Subcutaneous abdominal adipose tissue (tissue), 5 donors: ENCODE measurements at regions not wholly inside any gene's neighbourhood (a gene's known extent, or its start where the extent isn't known, plus 50 kb on each side); places are given as distances from the start of the nearest gene placed in this dataset.

Experiments used
- H3K27ac ChIP-seq: one replicate; pipeline ENCODE4 v1.7.0; 2013; ENCODE audit warnings: low read depth, mild to moderate bottlenecking, inconsistent platforms, low read length, moderate library complexity
- H3K27me3 ChIP-seq, 5 donors: one replicate each; pipeline ENCODE4 v1.7.0; 2013; ENCODE audit warnings: low read length in 5 of 5, inconsistent platforms in 1 of 5; ENCODE audit not compliant: control insufficient read depth in 5 of 5, insufficient read depth in 4 of 5
- H3K36me3 ChIP-seq, 5 donors: one replicate each; pipeline ENCODE4 v1.7.0; 2013; ENCODE audit warnings: low read length in 5 of 5; ENCODE audit not compliant: control insufficient read depth in 5 of 5, insufficient read depth in 5 of 5
- H3K4me1 ChIP-seq, 5 donors: one replicate each; pipeline ENCODE4 v1.7.0; 2013; ENCODE audit warnings: low read length in 5 of 5, mild to moderate bottlenecking in 3 of 5, moderate library complexity in 1 of 5; ENCODE audit not compliant: control insufficient read depth in 5 of 5, insufficient read depth in 5 of 5
- H3K4me3 ChIP-seq, 5 donors: one replicate each; pipeline ENCODE4 v1.7.0; 2013; ENCODE audit warnings: low read length in 5 of 5, low read depth in 1 of 5
- H3K9ac ChIP-seq, 5 donors: one replicate each; pipeline ENCODE4 v1.7.0; 2013; ENCODE audit warnings: low read length in 5 of 5, mild to moderate bottlenecking in 4 of 5, moderate library complexity in 3 of 5
- H3K9me3 ChIP-seq, 5 donors: one replicate each; pipeline ENCODE4 v1.7.0; 2013; ENCODE audit warnings: low read length in 5 of 5; ENCODE audit not compliant: control insufficient read depth in 5 of 5
- donor health status: healthy.
- donor health status: healthy.
- donor health status: healthy.
- donor health status: healthy.
- donor health status: healthy.

- no peak overlapping the region for H3K27ac ChIP-seq
- no peaks in the 10 kb centered on the region for H3K27me3 ChIP-seq
- no peaks in the 10 kb centered on the region for H3K36me3 ChIP-seq
- no peaks in the 10 kb centered on the region for H3K4me1 ChIP-seq
- H3K9ac ChIP-seq = no peak overlapping the region
- H3K4me3 ChIP-seq = no peak overlapping the region
- peaks cover 0 to 6% (median 4%) of the 10 kb centered on the region in 5 donors for H3K9me3 ChIP-seq
Measured at GRCh38 chr1:191222206-191222605, 744.5 kb upstream of the BRINP3 start.

- Histone ChIP-seq H3K9me3 (peaks cover 0 to 5% (median 0%) of the 10 kb centered on the region in 5 donors), H3K36me3 (no peaks in the 10 kb centered on the region), H3K4me3 (no peak overlapping the region), H3K27ac (no peak overlapping the region), H3K27me3 (no peaks in the 10 kb centered on the region), H3K9ac (no peak overlapping the region), H3K4me1 (no peaks in the 10 kb centered on the region)
Measured at GRCh38 chr1:191240925-191241324, 763.3 kb upstream of the BRINP3 start.

- Histone ChIP-seq H3K9ac (no peak overlapping the region), H3K36me3 (no peaks in the 10 kb centered on the region), H3K27ac (no peak overlapping the region), H3K27me3 (no peaks in the 10 kb centered on the region), H3K4me3 (no peak overlapping the region), H3K9me3 (peaks cover 0 to 2% (median 0%) of the 10 kb centered on the region in 5 donors), H3K4me1 (no peaks in the 10 kb centered on the region)
Measured at GRCh38 chr1:191255354-191256054, 777.8 kb upstream of the BRINP3 start.

GRCh38 chr1:191256917-191257316, 779.3 kb upstream of the BRINP3 start:
- no peaks in the 10 kb centered on the region for H3K36me3 ChIP-seq
- no peaks in the 10 kb centered on the region for H3K4me1 ChIP-seq
- peaks cover 0 to 2% (median 0%) of the 10 kb centered on the region in 5 donors for H3K9me3 ChIP-seq
- H3K4me3 ChIP-seq = no peak overlapping the region
- H3K27me3 ChIP-seq = no peaks in the 10 kb centered on the region
- H3K27ac ChIP-seq = no peak overlapping the region
- H3K9ac ChIP-seq = no peak overlapping the region

- H3K27me3 ChIP-seq = no peaks in the 10 kb centered on the region
- H3K4me1 ChIP-seq = no peaks in the 10 kb centered on the region
- H3K27ac ChIP-seq = no peak overlapping the region
- no peak overlapping the region for H3K4me3 ChIP-seq
- H3K9ac ChIP-seq = no peak overlapping the region
- H3K9me3 ChIP-seq = peaks cover 0 to 2% (median 0%) of the 10 kb centered on the region in 5 donors
- no peaks in the 10 kb centered on the region for H3K36me3 ChIP-seq
Measured at GRCh38 chr1:191260056-191260455, 782.4 kb upstream of the BRINP3 start.

GRCh38 chr1:191261111-191261510, 783.4 kb upstream of the BRINP3 start:
- Histone ChIP-seq H3K4me1 (no peaks in the 10 kb centered on the region), H3K9me3 (no peaks in the 10 kb centered on the region), H3K27me3 (no peaks in the 10 kb centered on the region), H3K4me3 (no peak overlapping the region), H3K36me3 (no peaks in the 10 kb centered on the region), H3K27ac (no peak overlapping the region), H3K9ac (no peak overlapping the region)

- H3K27ac ChIP-seq = no peak overlapping the region
- no peaks in the 10 kb centered on the region for H3K36me3 ChIP-seq
- H3K9me3 ChIP-seq = peaks cover 0 to 16% (median 9%) of the 10 kb centered on the region in 5 donors
- H3K4me1 ChIP-seq = no peaks in the 10 kb centered on the region
- no peaks in the 10 kb centered on the region for H3K27me3 ChIP-seq
- H3K4me3 ChIP-seq = no peak overlapping the region
- H3K9ac ChIP-seq = no peak overlapping the region
Measured at GRCh38 chr1:191279266-191279800, 801.7 kb upstream of the BRINP3 start.

GRCh38 chr1:191284175-191284574, 806.5 kb upstream of the BRINP3 start:
- Histone ChIP-seq H3K4me3 (no peak overlapping the region), H3K27me3 (no peaks in the 10 kb centered on the region), H3K4me1 (no peaks in the 10 kb centered on the region), H3K27ac (no peak overlapping the region), H3K36me3 (no peaks in the 10 kb centered on the region), H3K9ac (no peak overlapping the region), H3K9me3 (peaks cover 0 to 16% (median 9%) of the 10 kb centered on the region in 5 donors)

- Histone ChIP-seq H3K4me3 (no peak overlapping the region), H3K4me1 (no peaks in the 10 kb centered on the region), H3K9ac (no peak overlapping the region), H3K9me3 (no peaks in the 10 kb centered on the region), H3K27ac (no peak overlapping the region), H3K27me3 (no peaks in the 10 kb centered on the region), H3K36me3 (no peaks in the 10 kb centered on the region)
Measured at GRCh38 chr1:191290441-191290840, 812.8 kb upstream of the BRINP3 start.

GRCh38 chr1:191305370-191305769, 827.7 kb upstream of the BRINP3 start:
- Histone ChIP-seq H3K27ac (no peak overlapping the region), H3K4me1 (no peaks in the 10 kb centered on the region), H3K9ac (no peak overlapping the region), H3K4me3 (no peak overlapping the region), H3K36me3 (no peaks in the 10 kb centered on the region), H3K9me3 (peaks cover 0 to 7% (median 3%) of the 10 kb centered on the region in 5 donors), H3K27me3 (no peaks in the 10 kb centered on the region)
